ENCODE measurements at regions not wholly inside any gene's neighbourhood (a gene's known extent, or its start where the extent isn't known, plus 50 kb on each side); places are given as distances from the start of the nearest gene placed in this dataset.

GRCh38 chr5:30874241-30875034, 319.0 kb upstream of the CDH6 start:
- no peak overlapping the region for H3K27ac ChIP-seq
- H3K4me3 ChIP-seq, result no peak overlapping the region
- H3K4me1 ChIP-seq, result no peaks in the 10 kb centered on the region
- H3K27me3 ChIP-seq, result no peaks in the 10 kb centered on the region
- H3K9me3 ChIP-seq, result no peaks in the 10 kb centered on the region
- no peaks in the 10 kb centered on the region for H3K36me3 ChIP-seq
- TF ChIP-seq POLR2A (IDR thresholded peaks at IDR 0.05) (no peak), CTCF (IDR thresholded peaks at IDR 0.05) (no peak)
- DNase-seq, result no peak

- no peak overlapping the region for H3K4me3 ChIP-seq
- H3K9me3 ChIP-seq, result no peaks in the 10 kb centered on the region
- no peak for DNase-seq
- TF ChIP-seq POLR2A (IDR thresholded peaks at IDR 0.05) (no peak), CTCF (IDR thresholded peaks at IDR 0.05) (no peak)
- no peak overlapping the region for H3K27ac ChIP-seq
- no peaks in the 10 kb centered on the region for H3K36me3 ChIP-seq
- H3K27me3 ChIP-seq, result no peaks in the 10 kb centered on the region
- no peaks in the 10 kb centered on the region for H3K4me1 ChIP-seq
These were observed 322.3 kb upstream of the CDH6 start for GRCh38 chr5:30871196-30871595.

GRCh38 chr5:30867711-30868110, 325.8 kb upstream of the CDH6 start:
- DNase-seq, result no peak
- H3K4me3 ChIP-seq, result no peak overlapping the region
- no peaks in the 10 kb centered on the region for H3K27me3 ChIP-seq
- H3K4me1 ChIP-seq, result no peaks in the 10 kb centered on the region
- no peaks in the 10 kb centered on the region for H3K9me3 ChIP-seq
- no peak overlapping the region for H3K27ac ChIP-seq
- no peaks in the 10 kb centered on the region for H3K36me3 ChIP-seq
- no peak for TF ChIP-seq CTCF (IDR thresholded peaks at IDR 0.05)
- no peak for TF ChIP-seq POLR2A (IDR thresholded peaks at IDR 0.05)

GRCh38 chr5:30866142-30866541, 327.3 kb upstream of the CDH6 start:
- DNase-seq, result no peak
- TF ChIP-seq CTCF (IDR thresholded peaks at IDR 0.05) (no peak), POLR2A (IDR thresholded peaks at IDR 0.05) (no peak)

GRCh38 chr5:30856242-30856641, 337.2 kb upstream of the CDH6 start:
- Histone ChIP-seq H3K27ac (no peak overlapping the region), H3K4me3 (no peak overlapping the region), H3K4me1 (no peaks in the 10 kb centered on the region), H3K36me3 (no peaks in the 10 kb centered on the region), H3K9me3 (no peaks in the 10 kb centered on the region), H3K27me3 (no peaks in the 10 kb centered on the region)
- no peak for TF ChIP-seq POLR2A (IDR thresholded peaks at IDR 0.05)
- no peak for TF ChIP-seq CTCF (IDR thresholded peaks at IDR 0.05)
- no peak for DNase-seq

More at GRCh38 chr5:30866142-30866541, 327.3 kb upstream of the CDH6 start:
- no peaks in the 10 kb centered on the region for H3K36me3 ChIP-seq
- H3K27ac ChIP-seq, result no peak overlapping the region
- H3K27me3 ChIP-seq, result no peaks in the 10 kb centered on the region
- no peak overlapping the region for H3K4me3 ChIP-seq
- H3K4me1 ChIP-seq, result no peaks in the 10 kb centered on the region
- H3K9me3 ChIP-seq, result no peaks in the 10 kb centered on the region

All from Peyer's patch (tissue), 4 donors.